Activated CD8-positive, alpha-beta memory T cell treated with anti-CD3 and anti-CD28 coated beads, Interleukin-2, amount 10 ng/mL, durations not matched to agents 7 days and 5 days (primary cell): ENCODE measurements at regions not wholly inside any gene's neighbourhood (a gene's known extent, or its start where the extent isn't known, plus 50 kb on each side); places are given as distances from the start of the nearest gene placed in this dataset.

Experiments
- ATAC-seq: fragments of 150-1000 bp; cut with Tn5 transposase; one replicate; pipeline ENCODE4 v1.10.0; 2021; ENCODE audit warnings: moderate library complexity
- CTCF ChIA-PET: fragments of 350-600 bp; sonication (Branson Sonifier 250); formaldehyde crosslinking; loops from one replicate; lab custom pipeline; 2021; ENCODE audit warnings: antibody characterized with exemption; lab: Charles Lee
- DNase-seq: peaks from one replicate; pipeline ENCODE4 v3.0.0-alpha.2; 2020
- H3K27ac Mint-ChIP-seq: one replicate; pipeline ENCODE4 v1.8.0; 2021; ENCODE audit warnings: mild to moderate bottlenecking, mixed read lengths
- H3K27me3 Mint-ChIP-seq: one replicate; pipeline ENCODE4 v1.8.0; 2021; ENCODE audit warnings: mixed read lengths
- H3K36me3 Mint-ChIP-seq: one replicate; pipeline ENCODE4 v1.8.0; 2021; ENCODE audit warnings: mild to moderate bottlenecking, mixed read lengths
- H3K4me1 Mint-ChIP-seq: one replicate; pipeline ENCODE4 v1.8.0; 2021; ENCODE audit warnings: mixed read lengths
- H3K4me3 Mint-ChIP-seq: one replicate; pipeline ENCODE4 v1.8.0; 2021; ENCODE audit warnings: mild to moderate bottlenecking, moderate library complexity, mixed read lengths
- H3K9me3 Mint-ChIP-seq: one replicate; pipeline ENCODE4 v1.8.0; 2022; ENCODE audit warnings: low read depth, mixed read lengths

GRCh38 chr10:57457972-57458512 is 809.7 kb downstream of the IPMK start:
- no peaks in the 10 kb centered on the region for H3K4me1 Mint-ChIP-seq
- CTCF ChIA-PET = no interaction called here
- H3K9me3 Mint-ChIP-seq = peaks cover 5% of the 10 kb centered on the region
- no peak for DNase-seq
- no peak overlapping the region for H3K4me3 Mint-ChIP-seq
- H3K27ac Mint-ChIP-seq = no peak overlapping the region
- H3K36me3 Mint-ChIP-seq = no peaks in the 10 kb centered on the region
- no peak for ATAC-seq
- no peaks in the 10 kb centered on the region for H3K27me3 Mint-ChIP-seq

GRCh38 chr10:57430376-57430775 is 837.3 kb downstream of the IPMK start:
- Mint-ChIP-seq H3K4me1 (no peaks in the 10 kb centered on the region), H3K27ac (no peak overlapping the region), H3K4me3 (no peak overlapping the region), H3K27me3 (no peaks in the 10 kb centered on the region), H3K9me3 (peaks cover 6% of the 10 kb centered on the region), H3K36me3 (no peaks in the 10 kb centered on the region)
- no peak for ATAC-seq
- CTCF ChIA-PET = no interaction called here
- no peak for DNase-seq

GRCh38 chr10:57420881-57421280 is 846.8 kb downstream of the IPMK start:
- Mint-ChIP-seq H3K4me1 (no peaks in the 10 kb centered on the region), H3K36me3 (no peaks in the 10 kb centered on the region), H3K27me3 (no peaks in the 10 kb centered on the region), H3K9me3 (peaks cover 3% of the 10 kb centered on the region), H3K4me3 (no peak overlapping the region), H3K27ac (no peak overlapping the region)
- CTCF ChIA-PET = no interaction called here
- DNase-seq (no peak), ATAC-seq (no peak)

- peaks cover 5% of the 10 kb centered on the region for H3K9me3 Mint-ChIP-seq
- ATAC-seq (no peak), DNase-seq (no peak)
- no peaks in the 10 kb centered on the region for H3K27me3 Mint-ChIP-seq
- H3K27ac Mint-ChIP-seq = no peak overlapping the region
- no peaks in the 10 kb centered on the region for H3K36me3 Mint-ChIP-seq
- H3K4me3 Mint-ChIP-seq = no peak overlapping the region
- CTCF ChIA-PET = no interaction called here
- no peaks in the 10 kb centered on the region for H3K4me1 Mint-ChIP-seq
These were observed 849.2 kb downstream of the IPMK start for GRCh38 chr10:57418476-57418875.

- Mint-ChIP-seq H3K27ac (no peak overlapping the region), H3K4me3 (no peak overlapping the region), H3K36me3 (no peaks in the 10 kb centered on the region), H3K9me3 (peaks cover 4% of the 10 kb centered on the region), H3K4me1 (no peaks in the 10 kb centered on the region), H3K27me3 (no peaks in the 10 kb centered on the region)
- CTCF ChIA-PET = no interaction called here
- DNase-seq (no peak), ATAC-seq (no peak)
These were observed 871.8 kb downstream of the IPMK start for GRCh38 chr10:57395923-57396322.

- ATAC-seq = no peak
- CTCF ChIA-PET = no interaction called here
These were observed 900.3 kb downstream of the IPMK start for GRCh38 chr10:57367412-57367811.

GRCh38 chr10:57362811-57363210 is 904.9 kb downstream of the IPMK start:
- Mint-ChIP-seq H3K4me3 (no peak overlapping the region), H3K4me1 (no peaks in the 10 kb centered on the region), H3K9me3 (no peaks in the 10 kb centered on the region), H3K27me3 (no peaks in the 10 kb centered on the region), H3K36me3 (no peaks in the 10 kb centered on the region), H3K27ac (no peak overlapping the region)
- ATAC-seq (no peak), DNase-seq (no peak)
- CTCF ChIA-PET = no interaction called here

More at GRCh38 chr10:57367412-57367811, 900.3 kb downstream of the IPMK start:
- Mint-ChIP-seq H3K4me3 (no peak overlapping the region), H3K27me3 (no peaks in the 10 kb centered on the region), H3K9me3 (peaks cover 1% of the 10 kb centered on the region), H3K27ac (no peak overlapping the region), H3K36me3 (no peaks in the 10 kb centered on the region), H3K4me1 (no peaks in the 10 kb centered on the region)
- DNase-seq = no peak

GRCh38 chr10:57353403-57354003 is 914.2 kb downstream of the IPMK start:
- CTCF ChIA-PET = no interaction called here
- Mint-ChIP-seq H3K36me3 (no peaks in the 10 kb centered on the region), H3K27me3 (no peaks in the 10 kb centered on the region), H3K4me1 (no peaks in the 10 kb centered on the region), H3K9me3 (peaks cover 6% of the 10 kb centered on the region), H3K27ac (no peak overlapping the region), H3K4me3 (no peak overlapping the region)
- ATAC-seq = no peak
- DNase-seq = no peak

- Mint-ChIP-seq H3K27me3 (no peaks in the 10 kb centered on the region), H3K9me3 (peaks cover 8% of the 10 kb centered on the region), H3K36me3 (no peaks in the 10 kb centered on the region), H3K27ac (no peak overlapping the region), H3K4me3 (no peak overlapping the region), H3K4me1 (no peaks in the 10 kb centered on the region)
- no peak for ATAC-seq
- CTCF ChIA-PET = no interaction called here
- DNase-seq = no peak
These were observed 916.6 kb downstream of the IPMK start for GRCh38 chr10:57351076-57351475.

- DNase-seq = no peak
- no peak overlapping the region for H3K27ac Mint-ChIP-seq
- peaks cover 9% of the 10 kb centered on the region for H3K9me3 Mint-ChIP-seq
- H3K36me3 Mint-ChIP-seq = no peaks in the 10 kb centered on the region
- H3K4me1 Mint-ChIP-seq = no peaks in the 10 kb centered on the region
- CTCF ChIA-PET = interaction anchor here (1.6 kb wide), 1 partner anchor 812 kb away, joined by 3 read pairs; no protein-coding TSS in a partner anchor
- ATAC-seq = no peak
- H3K27me3 Mint-ChIP-seq = no peaks in the 10 kb centered on the region
- no peak overlapping the region for H3K4me3 Mint-ChIP-seq
These were observed 926.4 kb downstream of the IPMK start for GRCh38 chr10:57341294-57341693.

GRCh38 chr10:57338823-57339558 is 928.7 kb downstream of the IPMK start:
- CTCF ChIA-PET = no interaction called here
- Mint-ChIP-seq H3K36me3 (no peaks in the 10 kb centered on the region), H3K9me3 (peaks cover 6% of the 10 kb centered on the region), H3K27me3 (no peaks in the 10 kb centered on the region), H3K27ac (no peak overlapping the region), H3K4me1 (no peaks in the 10 kb centered on the region), H3K4me3 (no peak overlapping the region)
- ATAC-seq (no peak), DNase-seq (no peak)

GRCh38 chr10:57336865-57337264 is 930.8 kb downstream of the IPMK start:
- Mint-ChIP-seq H3K4me1 (no peaks in the 10 kb centered on the region), H3K4me3 (no peak overlapping the region), H3K27ac (no peak overlapping the region), H3K36me3 (no peaks in the 10 kb centered on the region), H3K27me3 (no peaks in the 10 kb centered on the region), H3K9me3 (no peaks in the 10 kb centered on the region)
- DNase-seq = no peak
- no peak for ATAC-seq
- CTCF ChIA-PET = no interaction called here

- DNase-seq (no peak), ATAC-seq (no peak)
- H3K4me3 Mint-ChIP-seq = no peak overlapping the region
- no peaks in the 10 kb centered on the region for H3K4me1 Mint-ChIP-seq
- no peaks in the 10 kb centered on the region for H3K9me3 Mint-ChIP-seq
- no peaks in the 10 kb centered on the region for H3K27me3 Mint-ChIP-seq
- H3K27ac Mint-ChIP-seq = no peak overlapping the region
- CTCF ChIA-PET = no interaction called here
- no peaks in the 10 kb centered on the region for H3K36me3 Mint-ChIP-seq
These were observed 931.4 kb downstream of the IPMK start for GRCh38 chr10:57336341-57336740.

GRCh38 chr10:57334523-57334922 is 933.2 kb downstream of the IPMK start:
- Mint-ChIP-seq H3K4me1 (no peaks in the 10 kb centered on the region), H3K9me3 (no peaks in the 10 kb centered on the region), H3K27me3 (no peaks in the 10 kb centered on the region), H3K27ac (no peak overlapping the region), H3K36me3 (no peaks in the 10 kb centered on the region), H3K4me3 (no peak overlapping the region)
- CTCF ChIA-PET = no interaction called here
- DNase-seq (no peak), ATAC-seq (no peak)
